ENCODE measurements at regions not wholly inside any gene's neighbourhood (a gene's known extent, or its start where the extent isn't known, plus 50 kb on each side); places are given as distances from the start of the nearest gene placed in this dataset.

- no peaks in the 10 kb centered on the region for H3K4me1 ChIP-seq (ENCODE audit: control insufficient read depth in 1 of 2, low read depth in 2 of 2)
- H3K27ac ChIP-seq: no peak overlapping the region
- H3K4me3 ChIP-seq: no peak overlapping the region
- H3K9me3 ChIP-seq: no peaks in the 10 kb centered on the region
- DNase-seq (ENCODE audit: low spot score): no peak
- ATAC-seq (ENCODE audit: insufficient number of reproducible peaks, low FRiP score, low read depth): no peak
- TF ChIP-seq CTCF (IDR thresholded peaks at IDR 0.05): no peak
- H3K36me3 ChIP-seq: no peaks in the 10 kb centered on the region
- H3K27me3 ChIP-seq (replicated peaks; ENCODE audit: insufficient read depth): no peaks in the 10 kb centered on the region
Observed at GRCh38 chr2:162915858-162916257, 77.3 kb upstream of the KCNH7 start.

DNA sequence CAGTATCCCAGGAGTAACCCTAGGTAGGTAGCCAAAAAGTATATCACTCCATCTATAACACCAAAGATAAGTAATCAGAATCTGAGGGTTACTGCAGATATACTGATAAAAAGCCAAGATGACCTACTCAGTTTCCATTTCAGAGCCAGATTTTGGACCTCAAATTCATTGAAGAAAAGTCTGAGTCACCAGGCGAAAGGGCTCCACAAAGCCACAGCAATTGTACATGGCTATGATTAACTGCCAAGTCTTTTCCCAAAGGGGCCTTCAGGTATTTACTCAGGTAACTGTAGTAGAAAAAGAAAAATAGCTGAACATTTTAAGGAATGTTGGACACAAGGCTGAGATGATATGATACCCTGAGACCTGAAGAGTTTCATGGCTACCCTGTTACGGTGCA is 75.6 kb upstream of the KCNH7 start:
- ATAC-seq (ENCODE audit: insufficient number of reproducible peaks, low FRiP score, low read depth) (no peak), DNase-seq (ENCODE audit: low spot score) (no peak)
- H3K4me1 ChIP-seq (ENCODE audit: control insufficient read depth in 1 of 2, low read depth in 2 of 2): no peaks in the 10 kb centered on the region
- H3K4me3 ChIP-seq: no peak overlapping the region
- no peaks in the 10 kb centered on the region for H3K9me3 ChIP-seq
- H3K27me3 ChIP-seq (replicated peaks; ENCODE audit: insufficient read depth): no peaks in the 10 kb centered on the region
- no peaks in the 10 kb centered on the region for H3K36me3 ChIP-seq
- TF ChIP-seq CTCF (IDR thresholded peaks at IDR 0.05): no peak
- H3K27ac ChIP-seq: no peak overlapping the region

GRCh38 chr2:162912787-162913186 is 74.2 kb upstream of the KCNH7 start:
- no peak for TF ChIP-seq CTCF (IDR thresholded peaks at IDR 0.05)
- no peak for ATAC-seq (ENCODE audit: insufficient number of reproducible peaks, low FRiP score, low read depth)
- H3K9me3 ChIP-seq: no peaks in the 10 kb centered on the region

DNA sequence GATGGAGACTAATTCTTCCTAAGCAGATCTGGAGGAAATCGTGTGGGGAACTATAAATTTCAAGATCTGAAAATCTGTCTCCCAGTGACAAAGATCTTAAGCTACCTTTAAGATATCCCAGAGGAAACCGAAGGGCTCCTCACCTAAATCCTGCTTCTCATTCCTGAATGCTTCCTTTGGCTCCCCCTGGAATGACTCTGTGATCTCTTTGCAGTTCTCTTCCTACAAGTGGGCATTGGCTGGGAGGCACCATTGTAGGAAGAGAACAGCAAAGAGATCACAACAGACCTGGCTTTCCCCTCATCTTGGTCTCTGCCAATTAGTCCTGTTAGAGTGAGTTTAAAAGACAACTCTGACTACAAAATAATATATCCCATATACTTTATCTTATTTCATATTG is 70.0 kb upstream of the KCNH7 start:
- Histone ChIP-seq H3K4me3 (no peak overlapping the region), H3K4me1 (ENCODE audit: control insufficient read depth in 1 of 2, low read depth in 2 of 2) (no peaks in the 10 kb centered on the region), H3K36me3 (no peaks in the 10 kb centered on the region), H3K27ac (no peak overlapping the region), H3K27me3 (replicated peaks; ENCODE audit: insufficient read depth) (no peaks in the 10 kb centered on the region), H3K9me3 (no peaks in the 10 kb centered on the region)
- ATAC-seq (ENCODE audit: insufficient number of reproducible peaks, low FRiP score, low read depth) (no peak), DNase-seq (ENCODE audit: low spot score) (no peak)
- TF ChIP-seq CTCF (IDR thresholded peaks at IDR 0.05): no peak

More at GRCh38 chr2:162912787-162913186, 74.2 kb upstream of the KCNH7 start:
- H3K27me3 ChIP-seq (replicated peaks; ENCODE audit: insufficient read depth): no peaks in the 10 kb centered on the region
- no peak for DNase-seq (ENCODE audit: low spot score)
- no peak overlapping the region for H3K27ac ChIP-seq
- H3K4me1 ChIP-seq (ENCODE audit: control insufficient read depth in 1 of 2, low read depth in 2 of 2): no peaks in the 10 kb centered on the region
- no peak overlapping the region for H3K4me3 ChIP-seq
- H3K36me3 ChIP-seq: no peaks in the 10 kb centered on the region

- no peak overlapping the region for H3K27ac ChIP-seq
- H3K9me3 ChIP-seq: no peaks in the 10 kb centered on the region
- peak; percentile 19 for TF ChIP-seq CTCF (IDR thresholded peaks at IDR 0.05)
- H3K4me3 ChIP-seq: no peak overlapping the region
- H3K36me3 ChIP-seq: no peaks in the 10 kb centered on the region
- DNase-seq (ENCODE audit: low spot score): no peak
- no peaks in the 10 kb centered on the region for H3K4me1 ChIP-seq (ENCODE audit: control insufficient read depth in 1 of 2, low read depth in 2 of 2)
- H3K27me3 ChIP-seq (replicated peaks; ENCODE audit: insufficient read depth): no peaks in the 10 kb centered on the region
- ATAC-seq (ENCODE audit: insufficient number of reproducible peaks, low FRiP score, low read depth): no peak
Observed at GRCh38 chr2:162890690-162891311, 52.2 kb upstream of the KCNH7 start.

All from thoracic aorta (tissue), 2 donors.